SK-N-MC (cell line): ENCODE measurements at regions not wholly inside any gene's neighbourhood (a gene's known extent, or its start where the extent isn't known, plus 50 kb on each side); places are given as distances from the start of the nearest gene placed in this dataset.

Experiments used
- EZH2 ChIP-seq: fragments of 200-600 bp; sonication (generic); IDR thresholded peaks from one replicate; pipeline ENCODE4 v1.6.1; 2017; ENCODE audit warnings: antibody characterized with exemption
- FOXP2 ChIP-seq: optimal IDR thresholded peaks from 2 replicates; pipeline ENCODE3; 2011; ENCODE audit warnings: mild to moderate bottlenecking, moderate library complexity; ENCODE audit not compliant: insufficient read depth; ENCODE audit errors: extremely low read length, control extremely low read depth
- POLR2AphosphoS5 ChIP-seq: IDR thresholded peaks from 2 replicates; pipeline ENCODE4 v1.6.1; 2012; ENCODE audit warnings: mild to moderate bottlenecking, low read depth, low read length, borderline replicate concordance

DNA sequence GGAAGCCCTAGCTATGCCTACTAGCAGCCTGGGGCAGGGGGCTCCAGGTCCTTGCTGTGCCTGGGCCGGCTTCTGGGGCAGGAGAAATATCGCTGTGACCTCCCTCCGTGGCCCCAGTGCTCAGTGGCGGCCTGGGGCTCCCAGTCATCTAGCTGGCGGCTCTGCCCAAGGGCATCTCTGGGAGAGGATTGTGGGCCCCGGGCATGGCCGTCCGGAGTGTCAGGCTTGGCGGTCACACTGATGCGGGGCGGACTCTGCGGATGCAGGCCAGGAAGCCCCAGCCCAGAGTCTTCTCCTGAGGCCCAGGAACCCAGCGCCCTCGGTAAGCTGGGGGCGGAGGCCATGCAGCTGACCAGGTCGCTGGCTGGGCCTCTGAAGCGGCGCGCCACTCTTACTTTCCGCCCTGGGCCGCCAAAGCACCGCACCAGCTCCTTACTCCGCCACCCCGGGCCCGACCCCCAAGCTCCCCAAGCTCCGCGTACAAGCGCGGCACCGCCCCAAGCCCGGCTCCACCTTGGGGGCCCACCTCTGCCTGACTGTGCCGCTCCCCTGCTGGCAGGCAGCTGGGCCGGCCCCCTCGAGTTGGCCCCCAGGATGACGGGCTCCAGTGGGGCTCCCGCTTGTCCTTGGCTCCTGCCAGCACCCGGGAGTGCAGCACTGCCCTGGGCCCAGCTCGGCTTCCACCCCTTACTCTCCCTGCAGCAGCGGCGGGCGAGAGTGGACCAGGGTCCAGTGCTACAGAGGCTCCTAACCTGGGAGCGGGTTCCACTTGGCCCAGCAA is 720.0 kb downstream of the PCDH18 start:
- no peak for TF ChIP-seq POLR2AphosphoS5
- no peak for TF ChIP-seq EZH2
- TF ChIP-seq FOXP2 = no peak
